Trophoblast cell (in vitro differentiated cells and primary cell): ENCODE measurements at regions not wholly inside any gene's neighbourhood (a gene's known extent, or its start where the extent isn't known, plus 50 kb on each side); places are given as distances from the start of the nearest gene placed in this dataset.

Experiments used
- DNase-seq, 2 donors: peaks; one replicate each; pipeline ENCODE4 v3.0.0-alpha.2; 2016
- H2AFZ ChIP-seq: 2 replicates; pipeline ENCODE4 v1.6.1; 2013; ENCODE audit warnings: low read length, moderate library complexity, mild to moderate bottlenecking; ENCODE audit not compliant: insufficient read depth, poor library complexity
- H2AK5ac ChIP-seq: 2 replicates; pipeline ENCODE4 v1.6.1; 2013; ENCODE audit warnings: mild to moderate bottlenecking, low read length
- H2BK120ac ChIP-seq: 2 replicates; pipeline ENCODE4 v1.6.1; 2013; ENCODE audit warnings: low read length, mild to moderate bottlenecking, moderate library complexity; ENCODE audit not compliant: insufficient read depth, poor library complexity
- H2BK12ac ChIP-seq: 2 replicates; pipeline ENCODE4 v1.6.1; 2013; ENCODE audit warnings: mild to moderate bottlenecking, low read length, moderate library complexity
- H2BK5ac ChIP-seq: 2 replicates; pipeline ENCODE4 v1.6.1; 2013; ENCODE audit warnings: low read length, low read depth, moderate library complexity, mild to moderate bottlenecking; ENCODE audit not compliant: poor library complexity
- H3K14ac ChIP-seq: 2 replicates; pipeline ENCODE4 v1.6.1; 2013; ENCODE audit warnings: mild to moderate bottlenecking, low read length
- H3K18ac ChIP-seq: 2 replicates; pipeline ENCODE4 v1.6.1; 2013; ENCODE audit warnings: mild to moderate bottlenecking, low read length
- H3K23ac ChIP-seq: 2 replicates; pipeline ENCODE4 v1.6.1; 2013; ENCODE audit warnings: low read length
- H3K27ac ChIP-seq: 2 replicates; pipeline ENCODE4 v1.5.1; 2013; ENCODE audit warnings: low read depth, mild to moderate bottlenecking, inconsistent platforms, low read length, moderate library complexity
- H3K27me3 ChIP-seq: 2 replicates; pipeline ENCODE4 v1.6.1; 2013; ENCODE audit warnings: inconsistent platforms, mild to moderate bottlenecking, low read length, moderate library complexity; ENCODE audit not compliant: insufficient read depth
- H3K36me3 ChIP-seq, 2 experiments: 1 replicate in 1 of 2; 2 replicates in 1 of 2; pipeline ENCODE4 v1.6.1; 2013; ENCODE audit warnings: low read length in 2 of 2, mild to moderate bottlenecking in 2 of 2, moderate library complexity in 1 of 2; ENCODE audit not compliant: insufficient read depth in 2 of 2, control insufficient read depth in 1 of 2
- H3K4ac ChIP-seq: 2 replicates; pipeline ENCODE4 v1.6.1; 2013; ENCODE audit warnings: low read depth, mild to moderate bottlenecking, low read length, moderate library complexity
- H3K4me1 ChIP-seq, 2 experiments: 1 replicate in 1 of 2; 2 replicates in 1 of 2; pipeline ENCODE4 v1.6.1; 2013; ENCODE audit warnings: low read length in 2 of 2, mild to moderate bottlenecking in 2 of 2, moderate library complexity in 1 of 2; ENCODE audit not compliant: insufficient read depth in 2 of 2, control insufficient read depth in 1 of 2
- H3K4me2 ChIP-seq: 2 replicates; pipeline ENCODE4 v1.6.1; 2013; ENCODE audit warnings: inconsistent platforms, mild to moderate bottlenecking, low read length, moderate library complexity
- H3K4me3 ChIP-seq: 2 replicates; pipeline ENCODE4 v1.5.1; 2013; ENCODE audit warnings: mild to moderate bottlenecking, low read depth, low read length, inconsistent platforms
- H3K79me1 ChIP-seq: one replicate; pipeline ENCODE4 v1.6.1; 2013; ENCODE audit warnings: low read length
- H3K79me2 ChIP-seq: 2 replicates; pipeline ENCODE4 v1.6.1; 2013; ENCODE audit warnings: low read length, mild to moderate bottlenecking; ENCODE audit not compliant: control insufficient read depth, insufficient read depth, poor library complexity
- H3K9ac ChIP-seq: 2 replicates; pipeline ENCODE4 v1.6.1; 2013; ENCODE audit warnings: mild to moderate bottlenecking, low read length
- H3K9me3 ChIP-seq: 2 replicates; pipeline ENCODE4 v1.6.1; 2013; ENCODE audit warnings: low read depth, mild to moderate bottlenecking, control low read depth, inconsistent platforms, low read length; ENCODE audit not compliant: insufficient read depth
- H4K12ac ChIP-seq: 2 replicates; pipeline ENCODE4 v1.6.1; 2013; ENCODE audit warnings: low read depth, mild to moderate bottlenecking, low read length, moderate library complexity
- H4K8ac ChIP-seq: 2 replicates; pipeline ENCODE4 v1.6.1; 2013; ENCODE audit warnings: low read depth, mild to moderate bottlenecking, low read length, moderate library complexity
- H4K91ac ChIP-seq: one replicate; pipeline ENCODE4 v1.6.1; 2013; ENCODE audit warnings: low read depth, mild to moderate bottlenecking, low read length, moderate library complexity
- WGBS: extraction: QIAGEN DNeasy Blood & Tissue Kit; methylation state at CpG from one replicate; pipeline ENCODE4 v1.1.7; 2013; ENCODE audit warnings: missing lambda C conversion rate; ENCODE audit not compliant: insufficient read length, insufficient coverage; ENCODE audit errors: extremely low coverage; 5-methylcytosine and 5-hydroxymethylcytosine counted together

DNA sequence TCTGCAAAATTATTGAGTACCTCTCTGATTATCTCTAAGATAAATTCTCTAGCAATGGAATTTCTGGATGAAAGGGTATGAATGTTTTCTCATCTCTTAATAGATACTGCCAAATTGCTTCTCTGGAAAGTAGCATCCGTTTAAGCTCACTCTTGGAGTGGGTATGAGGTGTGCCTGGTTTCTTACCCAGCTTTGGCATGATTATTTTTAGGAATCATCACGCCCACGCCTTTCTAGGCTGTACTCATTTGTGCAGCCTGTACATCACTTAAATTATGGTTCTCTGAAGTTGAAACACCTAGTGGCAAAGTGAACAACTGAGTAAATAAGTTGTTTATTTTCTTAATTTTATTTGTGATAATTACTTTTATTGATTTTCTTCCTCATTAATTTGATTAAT, 156.5 kb upstream of the IL12B start:
- Histone ChIP-seq H3K4ac (no peak overlapping the region), H3K9me3 (peaks cover 2% of the 10 kb centered on the region), H3K23ac (no peak overlapping the region), H3K27ac (no peak overlapping the region), H3K36me3 (no peaks in the 10 kb centered on the region), H3K4me1 (no peaks in the 10 kb centered on the region), H3K27me3 (no peaks in the 10 kb centered on the region), H4K8ac (no peak overlapping the region), H3K18ac (no peak overlapping the region), H4K12ac (no peak overlapping the region), H4K91ac (no peak overlapping the region), H3K79me2 (no peaks in the 10 kb centered on the region), H3K79me1 (no peaks in the 10 kb centered on the region), H3K9ac (no peak overlapping the region), H3K14ac (no peak overlapping the region), H2AFZ (no peak overlapping the region), H2BK12ac (no peak overlapping the region), H3K4me2 (no peak overlapping the region), H3K4me3 (no peak overlapping the region), H2AK5ac (no peak overlapping the region), H2BK120ac (no peak overlapping the region), H2BK5ac (no peak overlapping the region)
- DNase-seq, result no peak
- WGBS, result no CpG with 5 or more reads among the region's 3 CpGs

DNA sequence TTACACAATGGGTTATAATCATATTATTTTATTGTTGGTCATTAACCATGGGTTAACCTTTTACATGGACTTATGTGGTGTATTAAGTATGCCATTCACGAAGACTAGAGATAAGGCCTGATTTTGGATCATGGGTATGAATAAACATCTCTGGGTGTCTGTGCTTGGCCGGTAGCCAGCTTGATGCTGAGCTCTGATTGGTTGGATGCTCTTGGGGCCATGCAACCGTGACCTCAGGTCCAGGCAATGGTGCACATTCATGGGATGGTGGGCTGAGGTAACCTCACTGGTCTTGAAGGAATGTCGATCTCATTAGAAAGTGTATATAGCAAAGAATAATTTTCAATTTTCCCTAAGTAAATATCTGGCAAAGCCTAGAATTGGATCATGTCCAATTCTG, 158.2 kb upstream of the IL12B start:
- H3K79me1 ChIP-seq, result no peaks in the 10 kb centered on the region
- WGBS, result no CpG with 5 or more reads among the region's 4 CpGs
- no peak overlapping the region for H3K4me2 ChIP-seq

DNA sequence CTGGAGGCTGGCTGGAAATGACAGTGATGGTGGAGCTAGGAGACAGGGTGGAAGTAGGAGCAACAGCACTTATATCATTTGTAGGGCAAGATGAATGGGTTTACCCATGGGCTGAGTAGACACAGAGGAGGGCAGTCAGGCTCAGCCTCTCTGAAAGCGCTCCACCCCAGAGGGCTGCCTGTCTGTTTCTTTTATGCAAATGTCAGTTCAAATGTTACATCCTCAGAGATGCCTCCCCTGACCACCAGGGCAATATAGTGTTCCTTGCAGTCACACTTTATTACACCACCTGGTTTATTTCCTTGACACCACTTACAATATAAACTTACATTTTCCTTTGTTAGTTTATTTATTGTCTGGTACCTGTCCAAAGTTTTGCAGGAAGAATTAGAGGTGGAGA, 159.5 kb upstream of the IL12B start:
- Histone ChIP-seq H3K4me2 (no peak overlapping the region), H3K4me3 (no peak overlapping the region), H2AFZ (no peak overlapping the region), H3K14ac (no peak overlapping the region), H3K79me1 (no peaks in the 10 kb centered on the region), H3K27ac (no peak overlapping the region), H2BK5ac (no peak overlapping the region), H2BK120ac (no peak overlapping the region), H4K12ac (no peak overlapping the region), H3K4ac (no peak overlapping the region), H4K8ac (no peak overlapping the region), H3K23ac (no peak overlapping the region), H3K9me3 (peaks cover 2% of the 10 kb centered on the region), H3K79me2 (no peaks in the 10 kb centered on the region), H3K4me1 (no peaks in the 10 kb centered on the region), H3K9ac (no peak overlapping the region), H3K36me3 (no peaks in the 10 kb centered on the region), H2AK5ac (no peak overlapping the region), H2BK12ac (no peak overlapping the region), H3K18ac (no peak overlapping the region), H4K91ac (no peak overlapping the region), H3K27me3 (no peaks in the 10 kb centered on the region)
- no CpG with 5 or more reads among the region's 1 CpG for WGBS
- no peak for DNase-seq

More for the DNA sequence above, 158.2 kb upstream of the IL12B start:
- Histone ChIP-seq H4K8ac (no peak overlapping the region), H3K18ac (no peak overlapping the region), H2BK120ac (no peak overlapping the region), H4K12ac (no peak overlapping the region), H2BK12ac (no peak overlapping the region), H2BK5ac (no peak overlapping the region), H3K4ac (no peak overlapping the region), H2AFZ (no peak overlapping the region), H3K79me2 (no peaks in the 10 kb centered on the region), H3K27me3 (no peaks in the 10 kb centered on the region), H3K36me3 (no peaks in the 10 kb centered on the region), H3K14ac (no peak overlapping the region), H3K4me1 (no peaks in the 10 kb centered on the region), H3K9ac (no peak overlapping the region), H3K9me3 (peaks cover 2% of the 10 kb centered on the region), H3K4me3 (no peak overlapping the region), H3K23ac (no peak overlapping the region), H2AK5ac (no peak overlapping the region), H4K91ac (no peak overlapping the region), H3K27ac (no peak overlapping the region)
- DNase-seq, result no peak

DNA sequence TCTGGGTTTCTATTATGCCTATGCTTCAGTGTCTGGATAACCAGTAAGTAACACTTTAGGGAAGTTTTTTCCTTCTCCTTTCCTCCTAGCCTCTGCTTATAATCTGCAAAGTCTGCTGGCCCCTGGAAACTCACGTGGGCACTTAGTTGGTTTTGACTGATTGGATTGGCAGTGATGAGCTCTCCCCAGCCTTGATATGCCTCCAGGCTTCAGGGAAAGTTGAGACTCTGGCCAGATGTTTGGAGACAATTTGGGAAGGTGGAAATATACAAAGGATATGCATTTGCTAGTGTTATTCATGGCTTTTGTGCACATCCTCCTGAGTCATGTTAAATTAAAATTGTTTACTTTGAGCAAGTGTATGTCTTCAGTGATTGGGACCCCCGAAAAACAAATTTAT, 160.2 kb upstream of the IL12B start:
- Histone ChIP-seq H2AFZ (no peak overlapping the region), H4K8ac (no peak overlapping the region), H3K23ac (no peak overlapping the region), H3K27ac (no peak overlapping the region), H3K9me3 (peaks cover 2% of the 10 kb centered on the region), H3K4me1 (no peaks in the 10 kb centered on the region), H4K12ac (no peak overlapping the region), H3K9ac (no peak overlapping the region), H3K79me2 (no peaks in the 10 kb centered on the region), H3K4ac (no peak overlapping the region), H3K14ac (no peak overlapping the region), H3K79me1 (no peaks in the 10 kb centered on the region), H2BK5ac (no peak overlapping the region), H4K91ac (no peak overlapping the region), H3K27me3 (no peaks in the 10 kb centered on the region), H3K4me3 (no peak overlapping the region), H3K36me3 (no peaks in the 10 kb centered on the region), H2AK5ac (no peak overlapping the region), H2BK12ac (no peak overlapping the region), H3K18ac (no peak overlapping the region), H2BK120ac (no peak overlapping the region), H3K4me2 (no peak overlapping the region)
- no CpG with 5 or more reads among the region's 2 CpGs for WGBS
- DNase-seq, result no peak

DNA sequence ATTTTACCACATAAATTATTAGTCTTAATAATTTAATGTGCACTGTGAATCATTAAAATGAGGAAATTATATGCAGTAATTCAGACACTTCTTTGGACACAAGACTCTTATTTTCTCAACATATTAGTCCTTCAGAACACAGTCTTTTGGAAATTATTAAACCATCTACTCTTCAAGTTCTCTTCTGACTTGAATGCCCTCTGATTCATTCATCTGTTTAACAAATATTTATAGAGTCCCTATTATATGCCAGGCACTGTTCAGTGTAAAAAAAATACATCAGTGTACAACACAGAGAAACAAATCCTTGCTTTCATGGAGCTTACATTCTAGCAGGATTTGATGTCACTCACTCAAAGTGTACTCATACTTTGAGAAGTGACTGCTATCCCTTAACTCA, 163.4 kb upstream of the IL12B start:
- Histone ChIP-seq H3K4me2 (no peak overlapping the region), H3K9me3 (peaks cover 2% of the 10 kb centered on the region), H2BK120ac (no peak overlapping the region), H3K4me1 (no peaks in the 10 kb centered on the region), H3K79me2 (no peaks in the 10 kb centered on the region), H2AFZ (no peak overlapping the region), H3K23ac (no peak overlapping the region), H3K4me3 (no peak overlapping the region), H4K12ac (no peak overlapping the region), H3K14ac (no peak overlapping the region), H4K91ac (no peak overlapping the region), H4K8ac (no peak overlapping the region), H3K9ac (no peak overlapping the region), H2BK12ac (no peak overlapping the region), H2AK5ac (no peak overlapping the region), H3K27ac (no peak overlapping the region), H3K27me3 (no peaks in the 10 kb centered on the region), H3K79me1 (no peaks in the 10 kb centered on the region), H3K4ac (no peak overlapping the region), H2BK5ac (no peak overlapping the region), H3K18ac (no peak overlapping the region), H3K36me3 (no peaks in the 10 kb centered on the region)
- DNase-seq, result no peak
